Adrenal gland (tissue), 9 donors: ENCODE measurements at regions not wholly inside any gene's neighbourhood (a gene's known extent, or its start where the extent isn't known, plus 50 kb on each side); places are given as distances from the start of the nearest gene placed in this dataset.

Experiments used
- DNase-seq, 7 donors: peaks; one replicate each; pipeline ENCODE4 v3.0.0-alpha.2; 2019 to 2020
- H3K27ac ChIP-seq, 5 donors: fragments of 200-600 bp; sonication (generic) in 4 of 5; 1 replicate in 3 of 5; 2 replicates in 2 of 5; pipeline versions ENCODE4 v1.5.1 to v1.8.0; 2016 to 2020; ENCODE audit warnings: mild to moderate bottlenecking in 1 of 5
- H3K27me3 ChIP-seq: fragments of 200-600 bp; 2 replicates; pipeline ENCODE4 v1.8.0; 2021
- H3K36me3 ChIP-seq, 2 donors: fragments of 200-600 bp; replicated peaks in 1 of 2; 1 replicate in 1 of 2; 2 replicates in 1 of 2; pipeline versions ENCODE4 v1.5.1 to v1.8.0; 2018 to 2022
- H3K4me1 ChIP-seq, 2 donors: fragments of 200-600 bp; replicated peaks in 1 of 2; 1 replicate in 1 of 2; 2 replicates in 1 of 2; pipeline versions ENCODE4 v1.5.1 to v1.8.0; 2018 to 2021
- H3K4me3 ChIP-seq, 4 donors: fragments of 200-600 bp; sonication (generic) in 3 of 4; one replicate each; pipeline ENCODE4 v1.5.1; 2016 to 2018
- H3K9me3 ChIP-seq, 3 donors: fragments of 200-600 bp; sonication (generic) in 1 of 3; replicated peaks in 1 of 3; 1 replicate in 2 of 3; 2 replicates in 1 of 3; pipeline versions ENCODE4 v1.5.1 to v1.8.0; 2016 to 2021
- POLR2A ChIP-seq, 2 donors: fragments of 450-650 bp; IDR thresholded peaks; one replicate each; pipeline ENCODE4 v1.6.1; 2017; ENCODE audit warnings: antibody characterized with exemption in 2 of 2, mild to moderate bottlenecking in 2 of 2, moderate library complexity in 1 of 2
- WGBS, 4 donors: extraction: QIAGEN DNeasy Blood & Tissue Kit in 2 of 4; methylation state at CpG; one replicate each; pipeline versions ENCODE4 v1.1.5 to v1.1.7; 2013 to 2017; 5-methylcytosine and 5-hydroxymethylcytosine counted together
- intact Hi-C, 2 donors: fragments of 100-400 bp; cut with DNase I; formaldehyde crosslinking; loops; one replicate each; pipeline versions ENCODE4 v1.14.1 to v1.15.0; 2022 to 2023
- TF ChIP-seq, protein P1 (sequence below), 6 experiments: fragments of 450-650 bp in 4 of 6; fragments of 200-600 bp in 2 of 6; sonication (generic) in 1 of 6; IDR thresholded peaks; 1 replicate in 5 of 6; 2 replicates in 1 of 6; pipeline versions ENCODE4 v1.5.1 to v1.8.0; 2016 to 2021; ENCODE audit warnings: antibody characterized with exemption in 6 of 6, mild to moderate bottlenecking in 2 of 6, moderate library complexity in 1 of 6
- donor health status: healthy with polysubstance abuse.
- donor health status: Bipolar disorder and iron deficiency.
- donor health status: DM: yes; HTN: yes; CAD: no.
- donor health status: DM: no; HTN: no; CAD: no.
- donor health status: DM: no; HTN: no; CAD: no.

DNA sequence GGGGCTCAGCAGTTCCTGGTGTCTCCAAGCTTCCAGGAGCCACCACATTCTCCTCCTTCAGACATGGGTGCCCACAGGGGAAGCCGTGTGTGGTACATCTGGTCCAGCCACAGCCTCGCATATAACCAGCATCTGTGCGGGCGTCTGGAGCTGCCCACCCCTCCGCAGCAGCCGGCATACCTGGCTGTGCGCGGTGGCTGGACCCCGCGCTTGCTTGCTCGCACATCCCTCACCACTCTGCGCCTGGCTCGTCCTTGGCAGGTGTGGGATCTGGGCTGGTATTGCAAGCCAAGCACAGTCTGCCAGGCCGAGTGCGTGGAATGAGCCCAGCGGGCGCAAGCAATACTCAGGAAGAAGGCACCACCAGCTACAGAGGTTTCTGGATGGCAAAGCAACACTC is 117.7 kb upstream of the MBL2 start:
- no peaks in the 10 kb centered on the region for H3K27me3 ChIP-seq

DNA sequence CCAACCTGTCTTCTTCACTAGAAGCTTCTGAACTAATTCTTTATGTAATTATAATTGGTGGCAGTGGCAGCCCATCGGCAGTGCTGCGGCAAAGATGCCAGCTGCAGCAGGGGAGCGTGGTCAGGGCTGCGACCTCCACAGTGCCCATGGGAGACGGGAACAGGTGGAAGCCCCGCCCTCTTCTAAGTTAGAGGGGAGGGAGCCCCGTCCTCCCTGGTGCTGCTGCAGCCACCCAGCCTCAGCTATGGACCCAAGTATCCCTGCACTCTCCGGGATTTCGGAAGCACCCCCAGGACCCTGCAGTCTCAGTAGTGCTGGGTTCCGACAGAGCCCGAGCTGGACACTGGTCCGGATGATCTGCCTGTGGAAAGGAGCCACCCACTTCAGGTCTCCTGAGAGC is 117.0 kb upstream of the MBL2 start:
- TF ChIP-seq, protein P1, sequence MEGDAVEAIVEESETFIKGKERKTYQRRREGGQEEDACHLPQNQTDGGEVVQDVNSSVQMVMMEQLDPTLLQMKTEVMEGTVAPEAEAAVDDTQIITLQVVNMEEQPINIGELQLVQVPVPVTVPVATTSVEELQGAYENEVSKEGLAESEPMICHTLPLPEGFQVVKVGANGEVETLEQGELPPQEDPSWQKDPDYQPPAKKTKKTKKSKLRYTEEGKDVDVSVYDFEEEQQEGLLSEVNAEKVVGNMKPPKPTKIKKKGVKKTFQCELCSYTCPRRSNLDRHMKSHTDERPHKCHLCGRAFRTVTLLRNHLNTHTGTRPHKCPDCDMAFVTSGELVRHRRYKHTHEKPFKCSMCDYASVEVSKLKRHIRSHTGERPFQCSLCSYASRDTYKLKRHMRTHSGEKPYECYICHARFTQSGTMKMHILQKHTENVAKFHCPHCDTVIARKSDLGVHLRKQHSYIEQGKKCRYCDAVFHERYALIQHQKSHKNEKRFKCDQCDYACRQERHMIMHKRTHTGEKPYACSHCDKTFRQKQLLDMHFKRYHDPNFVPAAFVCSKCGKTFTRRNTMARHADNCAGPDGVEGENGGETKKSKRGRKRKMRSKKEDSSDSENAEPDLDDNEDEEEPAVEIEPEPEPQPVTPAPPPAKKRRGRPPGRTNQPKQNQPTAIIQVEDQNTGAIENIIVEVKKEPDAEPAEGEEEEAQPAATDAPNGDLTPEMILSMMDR (IDR thresholded peaks at IDR 0.05): no peak
- TF ChIP-seq POLR2A (IDR thresholded peaks at IDR 0.05): no peak
- 84 to 93% (median 89%) methylated on average over 5 to 12 of the region's 12 CpGs for WGBS, 4 donors
- no peak for DNase-seq
- H3K4me3 ChIP-seq: no peak overlapping the region
- no peaks in the 10 kb centered on the region for H3K36me3 ChIP-seq
- no peak overlapping the region for H3K27ac ChIP-seq
- intact Hi-C loops: no loop called here
- no peaks in the 10 kb centered on the region for H3K9me3 ChIP-seq
- H3K4me1 ChIP-seq: no peaks in the 10 kb centered on the region
- no peaks in the 10 kb centered on the region for H3K27me3 ChIP-seq

More for the DNA sequence above, 117.7 kb upstream of the MBL2 start:
- DNase-seq: no peak
- Histone ChIP-seq H3K4me1 (no peaks in the 10 kb centered on the region), H3K4me3 (no peak overlapping the region), H3K9me3 (no peaks in the 10 kb centered on the region), H3K27ac (no peak overlapping the region), H3K36me3 (no peaks in the 10 kb centered on the region)
- 86 to 96% (median 92%) methylated on average over 4 to 17 of the region's 17 CpGs for WGBS, 4 donors
- TF ChIP-seq POLR2A (IDR thresholded peaks at IDR 0.05): no peak
- TF ChIP-seq, protein P1 (IDR thresholded peaks at IDR 0.05): no peak
- intact Hi-C loops: no loop called here

DNA sequence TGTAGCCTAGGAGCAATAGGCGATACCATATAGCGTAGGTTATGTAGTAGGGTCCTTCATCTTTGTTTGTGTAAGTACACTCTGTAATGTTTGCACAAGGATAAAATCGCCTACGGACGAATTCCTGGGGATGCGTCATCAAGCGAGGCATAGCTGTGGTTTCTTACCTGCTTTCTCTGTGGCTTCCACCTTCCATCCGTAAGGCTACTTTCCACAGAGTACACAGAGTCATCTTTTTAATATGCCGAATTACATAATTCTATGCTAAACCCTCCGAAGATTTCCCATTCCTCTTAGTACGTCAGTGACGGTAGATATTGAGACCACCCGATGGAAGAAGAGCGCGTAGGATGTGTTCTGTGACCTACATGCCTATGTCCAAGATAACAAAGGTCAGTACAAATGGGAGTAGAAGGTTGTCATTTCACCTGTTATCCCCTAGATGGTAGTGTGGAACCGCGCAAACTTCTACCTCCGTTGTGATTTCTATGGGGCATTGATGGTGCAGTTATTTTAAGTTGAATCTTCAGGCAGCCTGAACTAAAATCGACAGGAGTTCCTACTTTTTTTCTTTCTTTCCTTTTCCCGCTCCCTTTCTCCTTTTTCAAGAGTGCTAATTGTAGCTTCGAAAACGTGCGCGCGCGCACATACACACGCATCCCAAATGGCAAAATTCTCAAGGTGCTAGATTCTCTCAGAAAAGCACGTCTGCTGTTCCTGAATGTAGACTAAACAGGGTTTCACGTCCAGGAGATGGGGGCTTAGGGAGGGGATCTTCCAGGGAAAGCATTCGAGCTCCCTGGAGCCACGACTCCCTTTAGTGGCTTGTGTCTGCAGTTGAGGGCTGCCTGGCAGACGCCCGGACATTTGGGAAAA is 111.7 kb upstream of the MBL2 start:
- Histone ChIP-seq H3K9me3 (no peaks in the 10 kb centered on the region), H3K4me1 (no peaks in the 10 kb centered on the region), H3K36me3 (no peaks in the 10 kb centered on the region), H3K27me3 (no peaks in the 10 kb centered on the region), H3K4me3 (no peak overlapping the region), H3K27ac (no peak overlapping the region)
- TF ChIP-seq POLR2A (IDR thresholded peaks at IDR 0.05): no peak
- TF ChIP-seq, protein P1 (IDR thresholded peaks at IDR 0.05): peak; percentile 50 to 77 (median 70)
- peak; percentile 28 to 64 (median 50) for DNase-seq
- intact Hi-C loops: no loop called here
- WGBS, 4 donors: 26 to 30% (median 28%) methylated on average over 33 of the region's 33 CpGs

DNA sequence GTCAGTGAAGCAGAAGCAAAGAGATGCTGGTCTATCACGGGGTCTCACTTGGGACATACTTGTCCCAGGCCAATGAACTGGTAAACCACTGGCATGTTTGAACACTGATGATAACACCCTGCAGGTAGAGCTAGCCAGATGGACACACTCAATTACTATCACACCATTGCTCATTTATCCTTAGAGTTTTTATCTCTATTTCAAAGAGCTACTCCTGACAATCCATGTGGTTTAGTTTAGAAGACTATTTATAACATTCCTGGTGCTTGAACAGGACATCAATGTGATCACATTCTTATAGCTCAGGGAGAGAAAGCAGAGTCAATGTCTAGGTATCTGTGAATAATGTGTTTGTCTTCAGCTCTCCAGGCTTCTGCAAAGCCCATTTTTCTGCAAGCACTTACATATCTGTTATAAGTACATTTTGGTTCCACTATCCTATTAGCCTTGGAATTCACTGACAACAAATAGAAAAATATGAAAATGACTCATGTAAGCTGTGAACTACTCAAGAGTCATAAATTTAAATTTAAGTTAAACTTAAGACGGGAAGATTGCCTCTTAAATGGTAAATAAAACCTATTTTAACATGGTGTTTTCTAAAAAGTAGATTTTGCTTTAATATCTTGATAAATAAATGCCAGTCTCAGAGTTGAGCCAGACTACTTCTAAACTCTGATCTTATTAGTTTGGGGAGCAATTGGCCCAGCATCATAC is 106.7 kb upstream of the MBL2 start:
- WGBS, 4 donors: 57 to 64% (median 58%) methylated on average over 2 of the region's 2 CpGs
- no peak for DNase-seq
- intact Hi-C loops: no loop called here
- H3K9me3 ChIP-seq: no peaks in the 10 kb centered on the region
- no peak overlapping the region for H3K4me3 ChIP-seq
- no peaks in the 10 kb centered on the region for H3K4me1 ChIP-seq
- H3K27me3 ChIP-seq: no peaks in the 10 kb centered on the region
- no peak overlapping the region for H3K27ac ChIP-seq
- TF ChIP-seq, protein P1 (IDR thresholded peaks at IDR 0.05): no peak
- no peak for TF ChIP-seq POLR2A (IDR thresholded peaks at IDR 0.05)
- H3K36me3 ChIP-seq: no peaks in the 10 kb centered on the region
